ENCODE measurements at regions not wholly inside any gene's neighbourhood (a gene's known extent, or its start where the extent isn't known, plus 50 kb on each side); places are given as distances from the start of the nearest gene placed in this dataset.
"Not testable (repeated sequence)": the region's sequence is repeated elsewhere in the genome, so short reads cannot be mapped to it uniquely, and the experiment has no call there.

- no peak for TF ChIP-seq CTCF (conservative IDR thresholded peaks at IDR 0.05; ENCODE audit: low read length)
- no peak for DNase-seq (ENCODE audit: low read depth)
- H3K4me3 ChIP-seq (ENCODE audit: low read length) = no peak overlapping the region
These were observed 1376.2 kb downstream of the NCAM2 start for GRCh38 chr21:22374218-22374969.

GRCh38 chr21:22377795-22378194, 1379.6 kb downstream of the NCAM2 start:
- DNase-seq (ENCODE audit: low read depth); H3K4me3 ChIP-seq (ENCODE audit: low read length): not testable (repeated sequence)

GRCh38 chr21:22393324-22393723, 1395.1 kb downstream of the NCAM2 start:
- no peak for TF ChIP-seq CTCF (conservative IDR thresholded peaks at IDR 0.05; ENCODE audit: low read length)
- no peak for DNase-seq (ENCODE audit: low read depth)
- no peak overlapping the region for H3K4me3 ChIP-seq (ENCODE audit: low read length)

GRCh38 chr21:22395965-22396364, 1397.8 kb downstream of the NCAM2 start:
- no peak overlapping the region for H3K4me3 ChIP-seq (ENCODE audit: low read length)
- no peak for DNase-seq (ENCODE audit: low read depth)
- TF ChIP-seq CTCF (conservative IDR thresholded peaks at IDR 0.05; ENCODE audit: low read length) = no peak

- no peak overlapping the region for H3K4me3 ChIP-seq (ENCODE audit: low read length)
- no peak for TF ChIP-seq CTCF (conservative IDR thresholded peaks at IDR 0.05; ENCODE audit: low read length)
- DNase-seq (ENCODE audit: low read depth) = no peak
These were observed 1401.7 kb downstream of the NCAM2 start for GRCh38 chr21:22399681-22400514.

GRCh38 chr21:22409571-22409970, 1411.4 kb downstream of the NCAM2 start:
- TF ChIP-seq CTCF (conservative IDR thresholded peaks at IDR 0.05; ENCODE audit: low read length) = no peak
- H3K4me3 ChIP-seq (ENCODE audit: low read length) = no peak overlapping the region
- no peak for DNase-seq (ENCODE audit: low read depth)

GRCh38 chr21:22416555-22416954, 1418.3 kb downstream of the NCAM2 start:
- H3K4me3 ChIP-seq (ENCODE audit: low read length) = no peak overlapping the region
- no peak for DNase-seq (ENCODE audit: low read depth)
- TF ChIP-seq CTCF (conservative IDR thresholded peaks at IDR 0.05; ENCODE audit: low read length) = no peak

All from AG10803 (cell line).